ENCODE measurements at regions not wholly inside any gene's neighbourhood (a gene's known extent, or its start where the extent isn't known, plus 50 kb on each side); places are given as distances from the start of the nearest gene placed in this dataset.

DNA sequence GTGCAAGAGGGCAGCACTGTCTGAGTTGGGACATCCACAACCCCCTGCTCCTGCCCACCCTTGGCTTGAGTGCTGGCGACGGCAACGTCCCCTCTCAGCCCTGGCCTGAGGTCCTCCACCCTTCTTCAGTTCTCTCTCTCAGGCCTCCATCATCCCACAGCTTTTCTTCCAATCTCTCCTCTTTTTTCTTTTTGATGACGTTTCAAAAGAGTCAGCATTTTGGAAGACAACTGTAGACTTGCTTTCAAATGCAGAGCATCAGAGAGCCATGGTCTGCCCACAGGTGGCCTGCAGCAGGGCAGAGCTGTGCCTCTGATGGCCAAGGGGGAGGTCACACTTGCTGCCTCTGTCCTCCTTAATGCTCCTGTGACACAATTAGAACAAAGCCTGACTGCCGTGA is 775.4 kb downstream of the KCNJ18 start:
- Mint-ChIP-seq H3K4me1 (ENCODE audit: unreplicated experiment) (no peaks in the 10 kb centered on the region), H3K4me3 (no peak overlapping the region), H3K9me3 (peaks cover 12% of the 10 kb centered on the region), H3K36me3 (no peaks in the 10 kb centered on the region), H3K27ac (no peak overlapping the region), H3K27me3 (no peaks in the 10 kb centered on the region)
- TF ChIP-seq, protein P1, sequence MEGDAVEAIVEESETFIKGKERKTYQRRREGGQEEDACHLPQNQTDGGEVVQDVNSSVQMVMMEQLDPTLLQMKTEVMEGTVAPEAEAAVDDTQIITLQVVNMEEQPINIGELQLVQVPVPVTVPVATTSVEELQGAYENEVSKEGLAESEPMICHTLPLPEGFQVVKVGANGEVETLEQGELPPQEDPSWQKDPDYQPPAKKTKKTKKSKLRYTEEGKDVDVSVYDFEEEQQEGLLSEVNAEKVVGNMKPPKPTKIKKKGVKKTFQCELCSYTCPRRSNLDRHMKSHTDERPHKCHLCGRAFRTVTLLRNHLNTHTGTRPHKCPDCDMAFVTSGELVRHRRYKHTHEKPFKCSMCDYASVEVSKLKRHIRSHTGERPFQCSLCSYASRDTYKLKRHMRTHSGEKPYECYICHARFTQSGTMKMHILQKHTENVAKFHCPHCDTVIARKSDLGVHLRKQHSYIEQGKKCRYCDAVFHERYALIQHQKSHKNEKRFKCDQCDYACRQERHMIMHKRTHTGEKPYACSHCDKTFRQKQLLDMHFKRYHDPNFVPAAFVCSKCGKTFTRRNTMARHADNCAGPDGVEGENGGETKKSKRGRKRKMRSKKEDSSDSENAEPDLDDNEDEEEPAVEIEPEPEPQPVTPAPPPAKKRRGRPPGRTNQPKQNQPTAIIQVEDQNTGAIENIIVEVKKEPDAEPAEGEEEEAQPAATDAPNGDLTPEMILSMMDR (conservative IDR thresholded peaks at IDR 0.05), result no peak
- no peak for DNase-seq (ENCODE audit: extremely low spot score, unreplicated experiment)

DNA sequence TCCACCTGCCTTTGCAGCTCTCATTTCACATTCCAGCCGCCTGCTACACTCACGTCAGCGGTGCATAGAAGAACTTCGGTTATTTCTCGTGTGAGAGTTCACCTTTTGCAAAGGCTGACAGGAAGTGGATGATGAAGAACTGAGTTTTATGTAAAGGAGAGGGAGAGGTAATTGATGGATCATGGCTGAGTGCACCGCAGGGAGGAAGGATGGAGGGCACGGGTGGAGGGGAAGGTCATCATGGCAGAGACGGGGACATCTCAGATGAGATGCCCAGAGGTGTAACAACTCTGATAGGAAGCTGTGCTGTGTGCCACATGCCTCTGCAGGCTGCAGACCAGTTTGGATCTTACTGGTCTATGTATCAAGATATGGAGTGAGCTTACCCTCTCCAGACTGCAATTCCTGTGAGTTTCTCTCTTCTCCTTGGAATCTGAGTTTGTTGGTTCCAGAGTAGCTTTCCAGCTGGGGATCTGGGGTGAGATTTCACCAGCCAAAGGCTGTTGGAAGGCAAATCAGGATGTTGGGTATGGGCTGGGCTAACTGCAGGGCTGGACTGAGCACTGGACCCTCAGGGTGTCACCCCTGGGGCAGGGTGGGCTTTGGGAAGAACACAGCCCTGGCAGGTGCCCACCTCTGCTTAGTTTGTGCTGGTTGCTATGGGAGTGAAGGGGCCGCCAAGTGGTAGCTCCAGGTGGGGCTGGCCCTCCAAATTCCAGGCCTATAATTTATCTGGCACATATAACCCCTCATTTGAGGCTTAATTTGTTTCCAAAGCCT is 777.0 kb downstream of the KCNJ18 start:
- Mint-ChIP-seq H3K4me1 (ENCODE audit: unreplicated experiment) (no peaks in the 10 kb centered on the region), H3K27me3 (no peaks in the 10 kb centered on the region), H3K27ac (no peak overlapping the region), H3K36me3 (no peaks in the 10 kb centered on the region), H3K9me3 (peaks cover 12% of the 10 kb centered on the region), H3K4me3 (no peak overlapping the region)
- no peak for DNase-seq (ENCODE audit: extremely low spot score, unreplicated experiment)
- TF ChIP-seq, protein P1 (conservative IDR thresholded peaks at IDR 0.05), result no peak

DNA sequence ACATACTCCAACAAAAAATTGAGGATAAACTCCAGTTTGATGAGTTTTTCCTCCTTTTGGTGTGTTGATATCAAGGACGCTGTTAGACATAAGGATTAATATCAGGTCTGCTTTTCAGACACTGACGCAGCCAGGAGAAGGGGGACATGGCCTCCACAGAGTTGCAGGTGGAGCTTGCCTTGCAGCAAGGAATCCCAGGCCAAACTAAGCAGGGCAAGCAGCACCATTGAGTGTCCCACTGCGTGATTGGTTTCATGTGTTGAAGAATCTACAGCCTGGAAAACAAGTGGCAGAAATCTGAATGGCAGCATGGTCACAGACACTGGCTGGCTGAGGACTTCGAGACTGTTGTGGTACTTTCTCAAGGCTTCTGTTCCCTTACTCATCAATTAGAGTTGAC is 777.6 kb downstream of the KCNJ18 start:
- Mint-ChIP-seq H3K36me3 (no peaks in the 10 kb centered on the region), H3K4me1 (ENCODE audit: unreplicated experiment) (no peaks in the 10 kb centered on the region), H3K9me3 (peaks cover 12% of the 10 kb centered on the region), H3K27me3 (no peaks in the 10 kb centered on the region), H3K4me3 (no peak overlapping the region), H3K27ac (no peak overlapping the region)
- no peak for DNase-seq (ENCODE audit: extremely low spot score, unreplicated experiment)
- TF ChIP-seq, protein P1 (conservative IDR thresholded peaks at IDR 0.05), result no peak

DNA sequence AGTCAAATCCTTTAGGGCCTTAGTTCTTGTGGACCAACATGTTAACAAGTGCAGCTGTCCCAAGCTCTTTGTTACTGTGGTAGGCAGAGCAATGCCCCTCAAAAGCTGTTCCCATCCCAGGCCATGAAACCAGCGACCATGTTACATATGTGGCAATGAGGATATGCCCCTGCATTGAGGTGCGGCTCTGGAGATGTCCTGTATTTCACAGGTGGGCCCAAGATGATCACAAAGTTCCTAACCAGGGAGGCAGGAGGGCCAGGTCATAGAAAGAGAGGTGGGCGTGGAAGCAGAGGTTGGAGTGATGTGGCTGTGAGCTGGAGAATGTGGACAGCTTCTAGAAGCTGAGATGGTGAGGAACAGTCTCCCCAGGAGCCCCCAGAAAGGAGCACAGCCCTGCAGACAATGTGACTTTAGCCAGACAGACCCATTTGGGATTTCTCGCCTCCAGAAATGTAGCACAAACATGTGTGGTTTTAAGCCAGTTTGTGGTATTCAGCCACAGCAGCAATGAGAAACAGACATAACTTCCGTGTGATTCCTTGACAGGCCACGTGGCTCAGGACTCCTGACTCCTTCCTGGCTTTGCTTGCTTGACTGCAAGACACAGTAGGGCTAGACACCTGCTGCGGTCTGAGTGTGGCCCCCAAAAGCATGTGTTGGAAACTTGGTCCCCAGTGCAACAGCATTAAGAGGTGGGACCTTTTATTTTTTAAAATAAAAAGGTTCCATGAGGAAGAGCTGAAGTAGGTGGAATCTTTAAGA is 778.3 kb downstream of the KCNJ18 start:
- no peaks in the 10 kb centered on the region for H3K36me3 Mint-ChIP-seq
- H3K27me3 Mint-ChIP-seq, result no peaks in the 10 kb centered on the region
- TF ChIP-seq, protein P1 (conservative IDR thresholded peaks at IDR 0.05), result no peak
- DNase-seq (ENCODE audit: extremely low spot score, unreplicated experiment), result no peak
- H3K27ac Mint-ChIP-seq, result no peak overlapping the region
- H3K9me3 Mint-ChIP-seq, result peaks cover 12% of the 10 kb centered on the region
- H3K4me3 Mint-ChIP-seq, result no peak overlapping the region
- H3K4me1 Mint-ChIP-seq (ENCODE audit: unreplicated experiment), result no peaks in the 10 kb centered on the region

DNA sequence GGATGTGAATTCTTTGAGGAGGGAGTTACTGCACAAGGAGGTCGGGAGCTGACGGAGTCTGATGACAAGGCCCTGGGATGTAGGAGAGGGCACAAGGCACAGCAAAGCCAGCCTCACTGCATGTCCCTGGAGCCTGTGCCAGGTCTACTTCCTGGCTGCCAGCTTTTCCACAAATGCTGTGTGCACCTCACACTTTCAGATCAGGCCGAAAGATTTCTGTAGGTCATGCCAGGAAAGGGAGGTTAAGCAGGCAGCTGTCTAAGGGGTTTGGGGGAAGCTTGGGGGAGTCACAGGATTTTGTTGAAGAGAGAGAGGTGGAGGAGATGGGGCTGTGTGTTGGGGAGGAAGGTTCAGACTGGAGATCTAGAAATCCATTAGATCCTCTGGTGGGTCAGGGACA is 792.5 kb downstream of the KCNJ18 start:
- TF ChIP-seq, protein P1 (conservative IDR thresholded peaks at IDR 0.05), result no peak
- H3K9me3 Mint-ChIP-seq, result peaks cover 12% of the 10 kb centered on the region

More for the DNA sequence above, 792.5 kb downstream of the KCNJ18 start:
- DNase-seq (ENCODE audit: extremely low spot score, unreplicated experiment), result no peak
- H3K36me3 Mint-ChIP-seq, result no peaks in the 10 kb centered on the region
- no peak overlapping the region for H3K27ac Mint-ChIP-seq
- no peak overlapping the region for H3K4me3 Mint-ChIP-seq
- no peaks in the 10 kb centered on the region for H3K4me1 Mint-ChIP-seq (ENCODE audit: unreplicated experiment)
- H3K27me3 Mint-ChIP-seq, result no peaks in the 10 kb centered on the region

Data from type B pancreatic cell (in vitro differentiated cells).